Mesendoderm (in vitro differentiated cells): ENCODE measurements at regions not wholly inside any gene's neighbourhood (a gene's known extent, or its start where the extent isn't known, plus 50 kb on each side); places are given as distances from the start of the nearest gene placed in this dataset.
A peak's percentile ranks its signal among the peaks of the same experiment; 100 is the strongest.

Experiments
- DNase-seq: peaks from one replicate; pipeline ENCODE4 v3.0.0; 2013
- H2AK5ac ChIP-seq: 2 replicates; pipeline ENCODE4 v1.6.1; 2013; ENCODE audit warnings: low read length, inconsistent platforms
- H2BK120ac ChIP-seq: 2 replicates; pipeline ENCODE4 v1.6.1; 2013; ENCODE audit warnings: low read depth, mild to moderate bottlenecking, low read length, moderate library complexity, mixed read lengths
- H2BK15ac ChIP-seq: replicated peaks from 2 replicates; pipeline ENCODE4 v1.6.1; 2013; ENCODE audit warnings: low read depth, mild to moderate bottlenecking, moderate library complexity
- H2BK5ac ChIP-seq: 2 replicates; pipeline ENCODE4 v1.6.1; 2013; ENCODE audit warnings: low read length, inconsistent platforms
- H3K18ac ChIP-seq: 2 replicates; pipeline ENCODE4 v1.6.1; 2013; ENCODE audit warnings: mild to moderate bottlenecking, low read length, mixed read lengths
- H3K23ac ChIP-seq: one replicate; pipeline ENCODE4 v1.6.1; 2013; ENCODE audit warnings: low read length
- H3K27ac ChIP-seq: 2 replicates; pipeline ENCODE4 v1.5.1; 2013; ENCODE audit warnings: low read depth, mild to moderate bottlenecking, inconsistent platforms, low read length, moderate library complexity
- H3K27me3 ChIP-seq: 2 replicates; pipeline ENCODE4 v1.6.1; 2013; ENCODE audit warnings: low read length, control low read depth, mild to moderate bottlenecking, inconsistent platforms; ENCODE audit not compliant: insufficient read depth, poor library complexity
- H3K36me3 ChIP-seq: 2 replicates; pipeline ENCODE4 v1.6.1; 2013; ENCODE audit warnings: low read length, inconsistent platforms; ENCODE audit not compliant: control insufficient read depth, insufficient read depth
- H3K4ac ChIP-seq: one replicate; pipeline ENCODE4 v1.6.1; 2013; ENCODE audit warnings: low read depth, mild to moderate bottlenecking, low read length, moderate library complexity
- H3K4me1 ChIP-seq: 2 replicates; pipeline ENCODE4 v1.6.1; 2013; ENCODE audit warnings: low read depth, low read length, inconsistent platforms; ENCODE audit not compliant: control insufficient read depth
- H3K4me2 ChIP-seq: 2 replicates; pipeline ENCODE4 v1.6.1; 2013; ENCODE audit warnings: low read length
- H3K4me3 ChIP-seq: 2 replicates; pipeline ENCODE4 v1.5.1; 2013; ENCODE audit warnings: mild to moderate bottlenecking, low read length
- H3K56ac ChIP-seq: one replicate; pipeline ENCODE4 v1.6.1; 2013; ENCODE audit warnings: low read length
- H3K79me1 ChIP-seq: 2 replicates; pipeline ENCODE4 v1.6.1; 2013; ENCODE audit warnings: low read length, inconsistent platforms
- H3K79me2 ChIP-seq: 2 replicates; pipeline ENCODE4 v1.6.1; 2013; ENCODE audit warnings: mild to moderate bottlenecking, low read length; ENCODE audit not compliant: control insufficient read depth, insufficient read depth
- H3K9ac ChIP-seq: 2 replicates; pipeline ENCODE4 v1.6.1; 2013; ENCODE audit warnings: low read length, inconsistent platforms
- H4K5ac ChIP-seq: one replicate; pipeline ENCODE4 v1.6.1; 2013; ENCODE audit warnings: low read length
- H4K8ac ChIP-seq: one replicate; pipeline ENCODE4 v1.6.1; 2013; ENCODE audit warnings: low read depth, mild to moderate bottlenecking, control low read depth, low read length, moderate library complexity
- WGBS: extraction: QIAGEN DNeasy Blood & Tissue Kit; methylation state at CpG from one replicate; pipeline ENCODE4 v1.1.7; 2013; ENCODE audit warnings: low lambda C conversion rate, missing lambda C conversion rate; ENCODE audit not compliant: insufficient coverage; ENCODE audit errors: extremely low coverage; 5-methylcytosine and 5-hydroxymethylcytosine counted together

- no peak overlapping the region for H3K18ac ChIP-seq
- no peak overlapping the region for H2AK5ac ChIP-seq
- no peaks in the 10 kb centered on the region for H3K27me3 ChIP-seq
- H3K4ac ChIP-seq = no peak overlapping the region
- no peaks in the 10 kb centered on the region for H3K79me1 ChIP-seq
- no peak overlapping the region for H3K27ac ChIP-seq
- no peaks in the 10 kb centered on the region for H3K36me3 ChIP-seq
- no peaks in the 10 kb centered on the region for H3K79me2 ChIP-seq
- no peak overlapping the region for H4K8ac ChIP-seq
- WGBS = no CpG with 5 or more reads among the region's 1 CpG
- H3K4me1 ChIP-seq = no peaks in the 10 kb centered on the region
- no peak overlapping the region for H3K4me3 ChIP-seq
- H2BK5ac ChIP-seq = no peak overlapping the region
- H2BK15ac ChIP-seq = no peak overlapping the region
- H3K9ac ChIP-seq = no peak overlapping the region
- no peak overlapping the region for H4K5ac ChIP-seq
- H2BK120ac ChIP-seq = no peak overlapping the region
- no peak for DNase-seq
- no peak overlapping the region for H3K4me2 ChIP-seq
- no peak overlapping the region for H3K56ac ChIP-seq
- no peak overlapping the region for H3K23ac ChIP-seq
Observed at GRCh38 chr10:17538941-17539340, 78.2 kb downstream of the HACD1 start.

- no peak for DNase-seq
- WGBS = no CpG with 5 or more reads among the region's 7 CpGs
Observed at GRCh38 chr10:17537281-17537680, 79.9 kb downstream of the HACD1 start.

GRCh38 chr10:17536221-17536620, 81.0 kb downstream of the HACD1 start:
- H3K79me2 ChIP-seq = no peaks in the 10 kb centered on the region
- DNase-seq = no peak
- no CpG with 5 or more reads among the region's 3 CpGs for WGBS

More at GRCh38 chr10:17537281-17537680, 79.9 kb downstream of the HACD1 start:
- H2BK15ac ChIP-seq = no peak overlapping the region
- no peak overlapping the region for H3K18ac ChIP-seq
- H3K4me2 ChIP-seq = no peak overlapping the region
- no peak overlapping the region for H3K56ac ChIP-seq
- H3K4ac ChIP-seq = no peak overlapping the region
- no peak overlapping the region for H2BK5ac ChIP-seq
- H3K9ac ChIP-seq = no peak overlapping the region
- H2BK120ac ChIP-seq = no peak overlapping the region
- no peaks in the 10 kb centered on the region for H3K79me1 ChIP-seq
- no peak overlapping the region for H4K5ac ChIP-seq
- no peak overlapping the region for H2AK5ac ChIP-seq
- no peaks in the 10 kb centered on the region for H3K27me3 ChIP-seq
- no peak overlapping the region for H3K27ac ChIP-seq
- no peak overlapping the region for H4K8ac ChIP-seq
- H3K23ac ChIP-seq = no peak overlapping the region
- no peaks in the 10 kb centered on the region for H3K79me2 ChIP-seq
- H3K36me3 ChIP-seq = no peaks in the 10 kb centered on the region
- H3K4me3 ChIP-seq = no peak overlapping the region
- H3K4me1 ChIP-seq = no peaks in the 10 kb centered on the region

GRCh38 chr10:17533731-17534130, 79.3 kb upstream of the ST8SIA6 start:
- no peak overlapping the region for H3K18ac ChIP-seq
- H2BK15ac ChIP-seq = no peak overlapping the region
- H3K36me3 ChIP-seq = no peaks in the 10 kb centered on the region
- no peak overlapping the region for H3K4ac ChIP-seq
- no peak overlapping the region for H3K23ac ChIP-seq
- no peak overlapping the region for H3K4me3 ChIP-seq
- WGBS = no CpG with 5 or more reads among the region's 4 CpGs
- no peak overlapping the region for H3K9ac ChIP-seq
- no peak for DNase-seq
- no peak overlapping the region for H3K56ac ChIP-seq
- no peak overlapping the region for H2BK5ac ChIP-seq
- H3K4me1 ChIP-seq = no peaks in the 10 kb centered on the region
- H4K8ac ChIP-seq = no peak overlapping the region
- no peaks in the 10 kb centered on the region for H3K27me3 ChIP-seq
- no peak overlapping the region for H4K5ac ChIP-seq
- H3K79me2 ChIP-seq = no peaks in the 10 kb centered on the region
- H2BK120ac ChIP-seq = no peak overlapping the region
- no peaks in the 10 kb centered on the region for H3K79me1 ChIP-seq
- no peak overlapping the region for H3K4me2 ChIP-seq
- H3K27ac ChIP-seq = no peak overlapping the region
- no peak overlapping the region for H2AK5ac ChIP-seq

More at GRCh38 chr10:17536221-17536620, 81.0 kb downstream of the HACD1 start:
- H3K4me1 ChIP-seq = no peaks in the 10 kb centered on the region
- no peak overlapping the region for H2BK15ac ChIP-seq
- no peak overlapping the region for H2BK120ac ChIP-seq
- no peak overlapping the region for H3K56ac ChIP-seq
- no peaks in the 10 kb centered on the region for H3K36me3 ChIP-seq
- H3K4me3 ChIP-seq = no peak overlapping the region
- H3K27me3 ChIP-seq = no peaks in the 10 kb centered on the region
- H3K9ac ChIP-seq = no peak overlapping the region
- no peak overlapping the region for H3K23ac ChIP-seq
- no peaks in the 10 kb centered on the region for H3K79me1 ChIP-seq
- H4K5ac ChIP-seq = no peak overlapping the region
- no peak overlapping the region for H2AK5ac ChIP-seq
- H3K4ac ChIP-seq = no peak overlapping the region
- H3K4me2 ChIP-seq = no peak overlapping the region
- no peak overlapping the region for H3K18ac ChIP-seq
- H4K8ac ChIP-seq = no peak overlapping the region
- H3K27ac ChIP-seq = no peak overlapping the region
- no peak overlapping the region for H2BK5ac ChIP-seq

- Histone ChIP-seq H3K56ac (no peak overlapping the region), H3K36me3 (no peaks in the 10 kb centered on the region)
- WGBS = no CpG with 5 or more reads among the region's 3 CpGs
Observed at GRCh38 chr10:17528306-17528862, 74.0 kb upstream of the ST8SIA6 start.

GRCh38 chr10:17527514-17528146, 73.2 kb upstream of the ST8SIA6 start:
- Histone ChIP-seq H3K27ac (no peak overlapping the region), H3K18ac (no peak overlapping the region), H4K8ac (no peak overlapping the region)

More at GRCh38 chr10:17528306-17528862, 74.0 kb upstream of the ST8SIA6 start:
- H3K4me2 ChIP-seq = no peak overlapping the region
- H3K18ac ChIP-seq = no peak overlapping the region
- H3K23ac ChIP-seq = no peak overlapping the region
- no peaks in the 10 kb centered on the region for H3K79me1 ChIP-seq
- H3K27ac ChIP-seq = no peak overlapping the region
- H2BK15ac ChIP-seq = no peak overlapping the region
- H2AK5ac ChIP-seq = no peak overlapping the region
- no peaks in the 10 kb centered on the region for H3K79me2 ChIP-seq
- no peak overlapping the region for H4K8ac ChIP-seq
- no peak overlapping the region for H4K5ac ChIP-seq
- H3K4me1 ChIP-seq = no peaks in the 10 kb centered on the region
- no peak overlapping the region for H2BK5ac ChIP-seq
- H3K4me3 ChIP-seq = no peak overlapping the region
- no peak for DNase-seq
- no peak overlapping the region for H2BK120ac ChIP-seq
- no peaks in the 10 kb centered on the region for H3K27me3 ChIP-seq
- H3K9ac ChIP-seq = no peak overlapping the region
- no peak overlapping the region for H3K4ac ChIP-seq

More at GRCh38 chr10:17527514-17528146, 73.2 kb upstream of the ST8SIA6 start:
- peak; percentile 53 for DNase-seq
- Histone ChIP-seq H3K4ac (no peak overlapping the region), H3K4me1 (no peaks in the 10 kb centered on the region), H3K9ac (no peak overlapping the region), H2BK5ac (no peak overlapping the region), H3K56ac (no peak overlapping the region), H2BK15ac (no peak overlapping the region), H3K79me2 (no peaks in the 10 kb centered on the region), H2BK120ac (no peak overlapping the region), H4K5ac (no peak overlapping the region), H3K79me1 (no peaks in the 10 kb centered on the region), H3K27me3 (no peaks in the 10 kb centered on the region), H3K4me2 (no peak overlapping the region), H3K23ac (no peak overlapping the region), H2AK5ac (no peak overlapping the region), H3K4me3 (no peak overlapping the region), H3K36me3 (no peaks in the 10 kb centered on the region)
- WGBS = no CpG with 5 or more reads among the region's 6 CpGs
